ENCODE measurements at regions not wholly inside any gene's neighbourhood (a gene's known extent, or its start where the extent isn't known, plus 50 kb on each side); places are given as distances from the start of the nearest gene placed in this dataset.

GRCh38 chr12:114186241-114187002 lies 219.5 kb downstream of the TBX5 start:
- no peaks in the 10 kb centered on the region for H4K20me1 ChIP-seq (ENCODE audit: control insufficient read depth, extremely low read depth, insufficient read depth, low read length)
- no peaks in the 10 kb centered on the region for H3K36me3 ChIP-seq (ENCODE audit: control insufficient read depth, insufficient read depth, low read length)
- H3K4me1 ChIP-seq (ENCODE audit: control insufficient read depth, extremely low read depth, insufficient read depth, low read length) = no peaks in the 10 kb centered on the region
- no peak overlapping the region for H3K4me2 ChIP-seq (ENCODE audit: extremely low read depth, insufficient read depth, low read length)
- no peaks in the 10 kb centered on the region for H3K9me3 ChIP-seq (ENCODE audit: control insufficient read depth, insufficient read depth, low read depth, low read length)
- H3K79me2 ChIP-seq (ENCODE audit: control insufficient read depth, insufficient read depth, low read length) = no peaks in the 10 kb centered on the region
- no peak overlapping the region for H3K9ac ChIP-seq (ENCODE audit: insufficient read depth, low read length)
- H2AFZ ChIP-seq (ENCODE audit: low read length) = no peak overlapping the region
- no peak overlapping the region for H3K27ac ChIP-seq (ENCODE audit: insufficient read depth, low read length)
- DNase-seq (ENCODE audit: low read depth in 2 of 2) = no peak
- no peak overlapping the region for H3K4me3 ChIP-seq (replicated peaks in 1 of 4; ENCODE audit: control extremely low read depth in 1 of 4, insufficient read depth in 1 of 4, low read depth in 3 of 4, low read length in 4 of 4)
- TF ChIP-seq CTCF (conservative IDR thresholded peaks at IDR 0.05 in 1 of 2, IDR thresholded peaks at IDR 0.05 in 1 of 2; ENCODE audit: low read depth in 1 of 2, low read length in 2 of 2) (no peak), EZH2 (IDR thresholded peaks at IDR 0.05; ENCODE audit: low read length, missing control alignments) (no peak)
- H3K27me3 ChIP-seq (ENCODE audit: control insufficient read depth, insufficient read depth, low read length) = no peaks in the 10 kb centered on the region

- DNase-seq (ENCODE audit: low read depth in 2 of 2) = no peak
- Histone ChIP-seq H3K79me2 (ENCODE audit: control insufficient read depth, insufficient read depth, low read length) (no peaks in the 10 kb centered on the region), H3K36me3 (ENCODE audit: control insufficient read depth, insufficient read depth, low read length) (no peaks in the 10 kb centered on the region), H3K4me3 (replicated peaks in 1 of 4; ENCODE audit: control extremely low read depth in 1 of 4, insufficient read depth in 1 of 4, low read depth in 3 of 4, low read length in 4 of 4) (no peak overlapping the region), H2AFZ (ENCODE audit: low read length) (no peak overlapping the region), H3K4me2 (ENCODE audit: extremely low read depth, insufficient read depth, low read length) (no peak overlapping the region), H3K4me1 (ENCODE audit: control insufficient read depth, extremely low read depth, insufficient read depth, low read length) (no peaks in the 10 kb centered on the region), H3K27me3 (ENCODE audit: control insufficient read depth, insufficient read depth, low read length) (no peaks in the 10 kb centered on the region), H3K27ac (ENCODE audit: insufficient read depth, low read length) (no peak overlapping the region), H4K20me1 (ENCODE audit: control insufficient read depth, extremely low read depth, insufficient read depth, low read length) (no peaks in the 10 kb centered on the region), H3K9me3 (ENCODE audit: control insufficient read depth, insufficient read depth, low read depth, low read length) (no peaks in the 10 kb centered on the region), H3K9ac (ENCODE audit: insufficient read depth, low read length) (no peak overlapping the region)
- TF ChIP-seq CTCF (conservative IDR thresholded peaks at IDR 0.05 in 1 of 2, IDR thresholded peaks at IDR 0.05 in 1 of 2; ENCODE audit: low read depth in 1 of 2, low read length in 2 of 2) = no peak
These were observed 218.9 kb upstream of the RBM19 start for GRCh38 chr12:114185036-114185435.

GRCh38 chr12:114174326-114174725 lies 208.2 kb upstream of the RBM19 start:
- Histone ChIP-seq H3K4me2 (ENCODE audit: extremely low read depth, insufficient read depth, low read length) (no peak overlapping the region), H3K4me1 (ENCODE audit: control insufficient read depth, extremely low read depth, insufficient read depth, low read length) (no peaks in the 10 kb centered on the region), H3K4me3 (replicated peaks in 1 of 4; ENCODE audit: control extremely low read depth in 1 of 4, insufficient read depth in 1 of 4, low read depth in 3 of 4, low read length in 4 of 4) (no peak overlapping the region), H3K36me3 (ENCODE audit: control insufficient read depth, insufficient read depth, low read length) (no peaks in the 10 kb centered on the region), H3K9me3 (ENCODE audit: control insufficient read depth, insufficient read depth, low read depth, low read length) (no peaks in the 10 kb centered on the region), H4K20me1 (ENCODE audit: control insufficient read depth, extremely low read depth, insufficient read depth, low read length) (no peaks in the 10 kb centered on the region), H2AFZ (ENCODE audit: low read length) (no peak overlapping the region), H3K27me3 (ENCODE audit: control insufficient read depth, insufficient read depth, low read length) (peaks cover 2% of the 10 kb centered on the region), H3K9ac (ENCODE audit: insufficient read depth, low read length) (no peak overlapping the region), H3K79me2 (ENCODE audit: control insufficient read depth, insufficient read depth, low read length) (no peaks in the 10 kb centered on the region), H3K27ac (ENCODE audit: insufficient read depth, low read length) (no peak overlapping the region)
- TF ChIP-seq CTCF (conservative IDR thresholded peaks at IDR 0.05 in 1 of 2, IDR thresholded peaks at IDR 0.05 in 1 of 2; ENCODE audit: low read depth in 1 of 2, low read length in 2 of 2) (no peak), EZH2 (IDR thresholded peaks at IDR 0.05; ENCODE audit: low read length, missing control alignments) (no peak)
- no peak for DNase-seq (ENCODE audit: low read depth in 2 of 2)
